ENCODE measurements at regions not wholly inside any gene's neighbourhood (a gene's known extent, or its start where the extent isn't known, plus 50 kb on each side); places are given as distances from the start of the nearest gene placed in this dataset.

DNA sequence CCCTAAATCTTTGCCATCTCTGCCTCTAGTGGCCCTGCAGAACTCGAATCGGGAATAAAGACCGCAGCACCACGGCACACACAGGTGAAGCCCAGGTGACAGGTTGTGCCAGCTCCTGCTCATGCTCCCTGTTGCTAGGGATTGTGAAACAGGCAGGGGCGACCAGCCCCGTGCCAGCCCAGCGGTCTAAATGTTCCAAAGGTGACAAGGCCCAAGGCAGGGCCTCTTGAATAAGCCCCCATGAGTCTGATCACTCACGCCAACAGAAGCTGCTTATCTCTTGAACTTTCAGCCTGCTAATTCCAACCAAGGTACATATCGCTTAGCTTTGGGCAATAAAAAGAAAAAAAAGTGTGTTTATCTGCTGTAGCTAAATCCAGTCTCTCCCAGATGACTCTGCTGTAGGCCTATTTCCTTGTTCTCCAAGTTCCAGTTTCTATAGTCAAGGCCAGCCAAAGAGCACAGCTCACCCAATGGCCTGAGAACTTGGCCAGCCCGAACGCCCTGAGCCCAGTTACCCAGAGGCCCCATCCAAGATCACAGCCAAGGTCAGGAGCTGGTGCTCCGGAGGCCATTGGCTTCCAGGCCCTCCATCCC is 191.1 kb upstream of the GPR12 start:
- ChIA-PET POLR2A (no interaction called here), CTCF (no interaction called here)
- intact Hi-C loops (cut with micrococcal nuclease), result no loop called here
- Mint-ChIP-seq H3K27me3 (peaks cover 2% of the 10 kb centered on the region), H3K4me3 (no peak overlapping the region), H3K4me1 (no peaks in the 10 kb centered on the region), H3K36me3 (ENCODE audit: low read depth) (no peaks in the 10 kb centered on the region), H3K27ac (no peak overlapping the region), H3K9me3 (no peaks in the 10 kb centered on the region)
- DNase-seq (no peak), ATAC-seq (ENCODE audit: low read depth) (no peak)
- TF ChIP-seq, protein P1, sequence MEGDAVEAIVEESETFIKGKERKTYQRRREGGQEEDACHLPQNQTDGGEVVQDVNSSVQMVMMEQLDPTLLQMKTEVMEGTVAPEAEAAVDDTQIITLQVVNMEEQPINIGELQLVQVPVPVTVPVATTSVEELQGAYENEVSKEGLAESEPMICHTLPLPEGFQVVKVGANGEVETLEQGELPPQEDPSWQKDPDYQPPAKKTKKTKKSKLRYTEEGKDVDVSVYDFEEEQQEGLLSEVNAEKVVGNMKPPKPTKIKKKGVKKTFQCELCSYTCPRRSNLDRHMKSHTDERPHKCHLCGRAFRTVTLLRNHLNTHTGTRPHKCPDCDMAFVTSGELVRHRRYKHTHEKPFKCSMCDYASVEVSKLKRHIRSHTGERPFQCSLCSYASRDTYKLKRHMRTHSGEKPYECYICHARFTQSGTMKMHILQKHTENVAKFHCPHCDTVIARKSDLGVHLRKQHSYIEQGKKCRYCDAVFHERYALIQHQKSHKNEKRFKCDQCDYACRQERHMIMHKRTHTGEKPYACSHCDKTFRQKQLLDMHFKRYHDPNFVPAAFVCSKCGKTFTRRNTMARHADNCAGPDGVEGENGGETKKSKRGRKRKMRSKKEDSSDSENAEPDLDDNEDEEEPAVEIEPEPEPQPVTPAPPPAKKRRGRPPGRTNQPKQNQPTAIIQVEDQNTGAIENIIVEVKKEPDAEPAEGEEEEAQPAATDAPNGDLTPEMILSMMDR (IDR thresholded peaks at IDR 0.05), result no peak

DNA sequence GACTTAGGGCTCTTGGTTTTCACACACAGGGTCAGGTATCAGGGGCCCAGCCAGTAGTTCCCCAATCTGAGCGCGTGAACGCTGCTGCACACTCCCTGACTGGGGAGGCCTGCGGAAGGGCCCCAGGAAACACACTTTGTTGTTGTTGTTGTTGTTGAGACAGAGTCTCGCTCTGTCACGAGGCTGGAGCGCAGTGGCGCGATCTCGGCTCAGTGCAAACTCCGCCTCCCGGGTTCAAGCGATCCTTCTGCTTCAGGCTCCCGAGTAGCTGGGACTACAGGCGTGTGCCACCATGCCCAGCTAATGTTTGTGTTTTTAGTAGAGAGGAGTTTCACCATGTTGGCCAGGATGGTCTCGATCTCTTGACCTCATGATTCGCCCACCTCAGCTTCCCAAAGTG is 190.4 kb upstream of the GPR12 start:
- Mint-ChIP-seq H3K9me3 (no peaks in the 10 kb centered on the region), H3K4me3 (no peak overlapping the region), H3K27ac (no peak overlapping the region), H3K4me1 (no peaks in the 10 kb centered on the region), H3K27me3 (peaks cover 2% of the 10 kb centered on the region), H3K36me3 (ENCODE audit: low read depth) (no peaks in the 10 kb centered on the region)
- intact Hi-C loops (cut with micrococcal nuclease), result no loop called here
- DNase-seq, result no peak
- ChIA-PET CTCF (no interaction called here), POLR2A (no interaction called here)
- ATAC-seq (ENCODE audit: low read depth), result no peak
- TF ChIP-seq, protein P1 (IDR thresholded peaks at IDR 0.05), result no peak

GRCh38 chr13:26950546-26950945 is 190.0 kb upstream of the GPR12 start:
- intact Hi-C loops (cut with micrococcal nuclease), result no loop called here
- TF ChIP-seq, protein P1 (IDR thresholded peaks at IDR 0.05), result no peak
- ATAC-seq (ENCODE audit: low read depth) (no peak), DNase-seq (no peak)
- no peaks in the 10 kb centered on the region for H3K36me3 Mint-ChIP-seq (ENCODE audit: low read depth)
- CTCF ChIA-PET, result no interaction called here
- H3K4me3 Mint-ChIP-seq, result no peak overlapping the region
- POLR2A ChIA-PET, result no interaction called here
- H3K4me1 Mint-ChIP-seq, result no peaks in the 10 kb centered on the region
- no peak overlapping the region for H3K27ac Mint-ChIP-seq
- H3K9me3 Mint-ChIP-seq, result no peaks in the 10 kb centered on the region
- H3K27me3 Mint-ChIP-seq, result peaks cover 2% of the 10 kb centered on the region

DNA sequence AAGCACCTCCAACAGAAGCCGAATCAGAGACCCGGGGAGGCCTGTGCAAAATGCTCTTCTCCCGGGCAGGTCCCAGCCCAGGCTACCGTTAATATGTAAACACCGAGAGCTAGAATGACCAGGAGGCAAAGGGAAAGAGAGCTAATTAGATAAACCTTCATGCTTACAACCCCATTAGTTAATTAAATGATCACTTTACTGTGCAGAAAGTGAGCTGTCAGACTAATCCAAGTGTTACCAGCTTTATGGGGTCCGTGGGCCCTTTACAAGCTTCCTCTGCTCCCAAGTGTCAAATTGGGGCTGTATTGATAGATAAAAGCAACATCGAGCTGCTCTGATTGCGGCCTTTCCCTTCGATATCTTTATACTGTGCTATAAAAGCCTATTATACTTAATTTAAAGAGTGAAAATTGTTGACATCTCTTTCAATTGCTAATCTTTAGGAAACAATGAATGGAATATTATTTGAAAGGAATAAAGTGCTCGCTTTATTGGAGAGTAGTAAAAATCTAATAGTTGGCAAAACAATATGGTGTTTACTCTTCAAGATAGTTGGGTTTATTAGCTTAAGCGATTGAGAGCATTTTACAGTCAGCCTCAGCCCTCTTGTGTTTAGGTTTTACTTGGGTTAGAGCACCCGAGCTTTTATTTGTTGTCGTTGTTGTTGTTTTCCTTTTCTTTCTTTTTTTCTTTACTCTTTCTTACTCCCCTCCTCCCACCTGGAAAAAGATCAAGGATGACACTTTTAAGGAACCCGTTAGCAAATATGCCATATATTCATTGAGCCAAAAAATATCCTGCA is 189.3 kb upstream of the GPR12 start:
- Mint-ChIP-seq H3K27ac (no peak overlapping the region), H3K36me3 (ENCODE audit: low read depth) (no peaks in the 10 kb centered on the region), H3K9me3 (no peaks in the 10 kb centered on the region), H3K4me1 (no peaks in the 10 kb centered on the region), H3K27me3 (no peaks in the 10 kb centered on the region), H3K4me3 (no peak overlapping the region)
- intact Hi-C loops (cut with micrococcal nuclease), result no loop called here
- ATAC-seq (ENCODE audit: low read depth), result no peak
- DNase-seq, result no peak
- POLR2A ChIA-PET, result no interaction called here
- TF ChIP-seq, protein P1 (IDR thresholded peaks at IDR 0.05), result no peak
- CTCF ChIA-PET, result no interaction called here

- Mint-ChIP-seq H3K4me3 (no peak overlapping the region), H3K9me3 (no peaks in the 10 kb centered on the region), H3K36me3 (ENCODE audit: low read depth) (no peaks in the 10 kb centered on the region), H3K27ac (no peak overlapping the region), H3K27me3 (no peaks in the 10 kb centered on the region), H3K4me1 (no peaks in the 10 kb centered on the region)
- intact Hi-C loops (cut with micrococcal nuclease), result no loop called here
- no peak for DNase-seq
- ATAC-seq (ENCODE audit: low read depth), result no peak
- ChIA-PET POLR2A (no interaction called here), CTCF (no interaction called here)
- TF ChIP-seq, protein P1 (IDR thresholded peaks at IDR 0.05), result no peak
These were observed 187.8 kb upstream of the GPR12 start for GRCh38 chr13:26948353-26948752.
